K562 (cell line): ENCODE measurements at regions not wholly inside any gene's neighbourhood (a gene's known extent, or its start where the extent isn't known, plus 50 kb on each side); places are given as distances from the start of the nearest gene placed in this dataset.
A peak's percentile ranks its signal among the peaks of the same experiment; 100 is the strongest.

ENCODE experiments used
- ATF1 ChIP-seq, 2 experiments: fragments of 450-650 bp in 1 of 2; IDR thresholded peaks; 2 replicates each; pipeline ENCODE4 v1.6.1; 2016; ENCODE audit warnings: missing compliant biosample characterization in 1 of 2, missing genetic modification characterization in 1 of 2
- CLOCK ChIP-seq: fragments of 250-450 bp; sonication (Bioruptor Pico); IDR thresholded peaks from 2 replicates; pipeline ENCODE4 v1.4.0; 2020; ENCODE audit warnings: mild to moderate bottlenecking, moderate library complexity, borderline replicate concordance
- JUND ChIP-seq, 2 experiments: IDR thresholded peaks; 2 replicates in 1 of 2; 3 replicates in 1 of 2; pipeline ENCODE4 v1.6.1; 2011; ENCODE audit warnings: borderline replicate concordance in 2 of 2, low read depth in 2 of 2, low read length in 2 of 2, improper control_type of control experiment in 1 of 2, missing biosample characterization in 1 of 2, missing genetic modification characterization in 1 of 2, missing genetic modification reagents in 1 of 2
- NELFE ChIP-seq: IDR thresholded peaks from 2 replicates; pipeline ENCODE4 v1.6.1; 2011; ENCODE audit warnings: mild to moderate bottlenecking; ENCODE audit not compliant: insufficient read depth, insufficient read length
- PBX2 ChIP-seq, 2 experiments: IDR thresholded peaks in 1 of 2; conservative IDR thresholded peaks in 1 of 2; 2 replicates each; pipeline ENCODE4 v1.6.1; 2016; ENCODE audit warnings: low read depth in 2 of 2, mild to moderate bottlenecking in 1 of 2, missing compliant biosample characterization in 1 of 2, missing genetic modification characterization in 1 of 2, moderate library complexity in 1 of 2
- PCBP1 ChIP-seq: fragments of 200-400 bp; formaldehyde crosslinking; IDR thresholded peaks from 2 replicates; pipeline ENCODE4 v1.6.1; 2018; ENCODE audit warnings: mild to moderate bottlenecking, low read depth, low read length; ENCODE audit not compliant: poor library complexity, severe bottlenecking
- PHB2 ChIP-seq: fragments of 450-650 bp; IDR thresholded peaks from 2 replicates; pipeline ENCODE4 v1.6.1; 2017; ENCODE audit warnings: low read depth
- RAD21 ChIP-seq, 2 experiments: fragments of 250-450 bp in 1 of 2; fragments of 450-650 bp in 1 of 2; sonication (Bioruptor Pico) in 1 of 2; formaldehyde crosslinking in 1 of 2; IDR thresholded peaks in 1 of 2; conservative IDR thresholded peaks in 1 of 2; 2 replicates each; pipeline versions ENCODE4 v1.4.0 to v1.8.0; 2020 to 2022; ENCODE audit warnings: mild to moderate bottlenecking in 2 of 2, moderate library complexity in 1 of 2
- RBFOX2 ChIP-seq: fragments of 200-400 bp; formaldehyde crosslinking; IDR thresholded peaks from 2 replicates; pipeline ENCODE4 v1.6.1; 2017; ENCODE audit warnings: low read depth, mild to moderate bottlenecking, low read length, moderate library complexity
- SMC3 ChIP-seq: conservative IDR thresholded peaks from 2 replicates; pipeline ENCODE4 v1.6.1; 2011; ENCODE audit warnings: low read depth, low read length, improper control_type of control experiment; ENCODE audit not compliant: insufficient read depth
- SRSF1 ChIP-seq: fragments of 200-400 bp; formaldehyde crosslinking; IDR thresholded peaks from 2 replicates; pipeline ENCODE4 v1.6.1; 2017; ENCODE audit warnings: mild to moderate bottlenecking, low read depth, low read length, moderate library complexity
- ZNF280B ChIP-seq: fragments of 250-450 bp; sonication (Bioruptor Pico); IDR thresholded peaks from 2 replicates; pipeline ENCODE4 v1.5.1; 2021; ENCODE audit warnings: mild to moderate bottlenecking
- ZNF384 ChIP-seq: IDR thresholded peaks from 2 replicates; pipeline ENCODE4 v1.6.1; 2012; ENCODE audit warnings: low read depth, low read length, improper control_type of control experiment
- ZNF511 ChIP-seq: sonication (generic); formaldehyde crosslinking; IDR thresholded peaks from 2 replicates; pipeline ENCODE4 v1.8.0; 2022; ENCODE audit warnings: mild to moderate bottlenecking, missing genetic modification reagents
- TF ChIP-seq, protein P1 (sequence below): fragments of 250-450 bp; sonication (Bioruptor Pico); IDR thresholded peaks from 2 replicates; pipeline ENCODE4 v1.8.0; 2021; ENCODE audit warnings: moderate library complexity, mild to moderate bottlenecking, inconsistent platforms

GRCh38 chrX:109886122-109886761, 116.7 kb upstream of the TMEM164 start (continued):
- peak; percentile 17; the same call in 1 of the 2 replicates for TF ChIP-seq PBX2 (CRISPR knock-in tag; IDR thresholded peaks at IDR 0.05; ENCODE audit: low read depth)
- no peak for TF ChIP-seq PBX2 (tag; conservative IDR thresholded peaks at IDR 0.05; ENCODE audit: low read depth)
- peak; percentile 61; the same call in 1 of the 2 replicates for TF ChIP-seq ZNF384
- TF ChIP-seq ZNF511: no peak
- no peak for TF ChIP-seq PCBP1
- no peak for TF ChIP-seq NELFE
- TF ChIP-seq JUND (IDR thresholded peaks at IDR 0.05; ENCODE audit: borderline replicate concordance, low read depth, low read length): 0 out of 2 replicates have a peak, but pooled peaks have one; percentile 16
- TF ChIP-seq JUND (tag; IDR thresholded peaks at IDR 0.05; ENCODE audit: borderline replicate concordance, low read depth, low read length): no peak
- no peak for TF ChIP-seq CLOCK (CRISPR knock-in tag)
- TF ChIP-seq RAD21 (CRISPR knock-in tag; conservative IDR thresholded peaks at IDR 0.05 in 1 of 2, IDR thresholded peaks at IDR 0.05 in 1 of 2): peak; percentile 54 to 69
- TF ChIP-seq ATF1 (CRISPR knock-in tag; IDR thresholded peaks at IDR 0.05): no peak
- no peak for TF ChIP-seq ATF1 (tag; IDR thresholded peaks at IDR 0.05)
- no peak for TF ChIP-seq SRSF1
- no peak for TF ChIP-seq PHB2
- TF ChIP-seq, protein P1, sequence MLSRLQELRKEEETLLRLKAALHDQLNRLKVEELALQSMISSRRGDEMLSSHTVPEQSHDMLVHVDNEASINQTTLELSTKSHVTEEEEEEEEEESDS (CRISPR knock-in tag): no peak
- TF ChIP-seq SMC3: peak; percentile 82
- no peak for TF ChIP-seq RBFOX2
- TF ChIP-seq ZNF280B: no peak
